Cardiac septum (tissue), 1 donor: ENCODE measurements at regions not wholly inside any gene's neighbourhood (a gene's known extent, or its start where the extent isn't known, plus 50 kb on each side); places are given as distances from the start of the nearest gene placed in this dataset.
"Not testable (repeated sequence)": the region's sequence is repeated elsewhere in the genome, so short reads cannot be mapped to it uniquely, and the experiment has no call there.

Source experiments
- DNase-seq: peaks from one replicate; pipeline ENCODE4 v3.0.0-alpha.2; 2020; ENCODE audit warnings: low spot score
- intact Hi-C: fragments of 100-400 bp; cut with DNase I; formaldehyde crosslinking; loops from one replicate; pipeline ENCODE4 v1.14.0; 2022
- donor health status: DM: no; HTN: no; CAD: no.

DNA sequence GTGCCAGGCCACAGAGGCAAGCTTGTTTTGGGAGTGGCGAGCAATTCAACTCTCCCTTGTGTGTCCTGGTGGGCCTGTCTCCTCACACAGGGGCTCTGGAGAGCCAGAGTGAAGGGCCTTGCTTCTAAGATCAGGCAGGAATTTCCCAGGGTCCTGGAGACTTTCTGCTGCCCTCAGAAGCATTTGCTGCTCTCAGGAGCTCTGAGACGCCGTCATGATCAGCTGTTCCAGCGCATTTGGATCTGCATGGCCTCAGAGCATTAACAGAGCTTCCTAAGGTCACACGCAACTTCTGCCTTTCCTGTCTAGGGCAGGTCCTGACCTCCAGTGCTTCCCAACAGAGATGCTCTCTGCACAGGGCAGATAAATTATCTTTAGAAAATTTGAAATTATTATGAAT lies 52.2 kb upstream of the C10orf90 start:
- DNase-seq, result no peak
- intact Hi-C loops, result no loop called here

- intact Hi-C loops, result no loop called here
- DNase-seq, result no peak
These were observed 52.7 kb upstream of the C10orf90 start for GRCh38 chr10:126723226-126723625.

GRCh38 chr10:126729314-126729870 lies 58.9 kb upstream of the C10orf90 start:
- no peak for DNase-seq
- intact Hi-C loops, result no loop called here

GRCh38 chr10:126730856-126731609 lies 60.5 kb upstream of the C10orf90 start:
- DNase-seq, result no peak
- intact Hi-C loops, result no loop called here

DNA sequence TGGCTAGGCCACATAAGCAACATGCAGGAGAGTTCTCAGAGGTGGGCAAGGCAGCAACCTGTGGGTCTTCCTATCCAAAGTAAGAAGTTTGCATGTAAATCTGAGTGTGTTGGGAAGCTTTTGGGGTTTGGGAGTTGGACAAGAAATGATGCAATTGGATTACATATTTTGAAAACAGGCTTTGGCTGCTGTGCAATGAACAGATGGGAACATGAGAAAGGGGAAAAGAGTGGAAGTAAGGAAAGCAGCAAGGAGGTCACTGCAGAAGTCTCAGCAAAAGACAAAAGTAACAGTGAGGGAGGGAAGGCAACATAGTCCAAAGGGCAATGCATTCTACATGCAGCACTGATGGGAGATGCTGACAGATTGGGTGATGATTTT lies 61.1 kb upstream of the C10orf90 start:
- intact Hi-C loops, result no loop called here
- DNase-seq, result no peak

DNA sequence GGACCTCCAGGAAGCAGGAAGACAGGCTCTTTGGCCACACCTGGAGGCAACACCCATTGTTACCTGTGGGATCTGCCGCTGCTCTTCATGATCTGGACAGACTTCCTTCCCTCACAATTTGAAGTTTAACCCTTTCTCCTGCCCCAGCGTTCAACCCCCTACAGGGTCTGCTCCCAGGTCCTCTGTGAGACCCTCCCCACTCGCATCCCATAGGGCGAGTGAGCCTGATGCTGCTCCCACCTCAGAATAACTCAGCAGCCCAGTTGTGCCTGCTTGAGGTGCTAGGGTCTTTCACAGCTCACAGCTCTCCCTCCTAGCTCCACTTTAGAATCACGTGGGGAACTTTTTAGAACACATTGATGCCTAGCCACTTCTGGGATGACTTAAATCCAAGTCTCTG lies 61.8 kb upstream of the C10orf90 start:
- intact Hi-C loops, result no loop called here
- no peak for DNase-seq

- DNase-seq, result no peak
- intact Hi-C loops, result no loop called here
These were observed 62.4 kb upstream of the C10orf90 start for GRCh38 chr10:126732868-126733267.

GRCh38 chr10:126734015-126734414 lies 63.5 kb upstream of the C10orf90 start:
- intact Hi-C loops, result no loop called here
- no peak for DNase-seq

- intact Hi-C loops, result no loop called here
- DNase-seq, result no peak
These were observed 64.5 kb upstream of the C10orf90 start for GRCh38 chr10:126734967-126735366.

DNA sequence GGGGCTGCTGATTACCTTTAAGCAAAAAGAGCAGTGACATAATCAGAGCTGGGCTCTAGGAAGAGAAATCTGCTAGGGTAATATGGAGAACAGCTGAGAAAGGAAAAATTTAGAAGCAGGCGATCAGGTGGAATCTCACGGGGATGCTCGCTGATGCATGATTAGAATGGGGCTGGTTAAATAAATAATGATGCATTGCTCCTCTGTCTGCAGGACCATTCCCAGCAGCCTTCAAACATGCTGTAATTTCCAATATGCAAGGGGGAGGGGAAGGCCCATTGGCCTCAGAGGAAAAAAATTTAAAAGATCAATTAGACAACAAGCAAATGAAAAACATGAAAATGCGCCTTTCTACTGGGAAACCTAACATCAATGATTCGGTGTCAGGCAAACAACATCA lies 65.6 kb upstream of the C10orf90 start:
- no peak for DNase-seq
- intact Hi-C loops, result no loop called here

DNA sequence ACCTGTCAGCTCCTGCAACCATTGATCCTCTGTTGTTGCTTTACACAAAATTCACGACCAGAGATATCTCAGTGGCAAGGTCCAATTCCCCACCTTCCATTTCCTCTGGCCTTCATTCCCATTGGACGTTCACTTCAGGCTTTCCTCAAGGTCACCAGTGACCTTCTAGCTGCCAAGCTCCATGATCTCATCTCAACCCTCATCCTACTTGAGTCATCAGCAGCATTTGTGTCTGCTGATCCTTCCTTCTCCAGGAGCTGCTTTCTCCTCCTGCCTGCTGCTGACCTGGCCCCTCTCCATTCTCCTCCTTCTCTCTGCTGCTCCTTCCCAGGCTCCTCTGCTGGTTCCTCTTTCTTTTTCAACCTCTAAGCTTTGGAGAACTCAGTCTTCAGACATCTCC lies 66.2 kb upstream of the C10orf90 start:
- intact Hi-C loops, result no loop called here
- DNase-seq, result no peak

- intact Hi-C loops, result no loop called here
- no peak for DNase-seq
These were observed 67.5 kb upstream of the C10orf90 start for GRCh38 chr10:126738001-126738400.

DNA sequence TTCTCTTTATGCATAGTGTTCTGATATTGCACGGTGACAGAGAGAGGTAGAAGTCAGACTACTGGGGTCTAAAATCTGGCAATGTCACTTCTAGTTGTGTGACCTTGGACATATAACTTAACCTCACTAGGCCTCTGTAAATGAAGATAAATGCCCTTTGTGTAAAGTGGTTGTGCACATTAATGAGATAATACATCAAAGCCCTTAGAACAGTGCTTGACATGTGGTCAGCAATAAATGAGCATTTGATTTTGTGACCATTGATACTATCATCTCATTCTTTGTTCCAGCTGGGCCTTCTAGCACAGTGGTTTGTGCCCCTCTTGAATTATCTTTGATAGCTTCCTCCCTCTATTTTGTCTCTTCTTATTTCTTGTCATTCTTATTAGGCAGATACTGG lies 74.1 kb upstream of the C10orf90 start:
- intact Hi-C loops, result no loop called here
- DNase-seq, result no peak

GRCh38 chr10:126749015-126749655 lies 78.6 kb upstream of the C10orf90 start:
- intact Hi-C loops, result loop anchor here (5.0 kb wide), 1 partner anchor 767 kb away; no protein-coding TSS in a partner anchor
- peak; percentile 80 for DNase-seq

DNA sequence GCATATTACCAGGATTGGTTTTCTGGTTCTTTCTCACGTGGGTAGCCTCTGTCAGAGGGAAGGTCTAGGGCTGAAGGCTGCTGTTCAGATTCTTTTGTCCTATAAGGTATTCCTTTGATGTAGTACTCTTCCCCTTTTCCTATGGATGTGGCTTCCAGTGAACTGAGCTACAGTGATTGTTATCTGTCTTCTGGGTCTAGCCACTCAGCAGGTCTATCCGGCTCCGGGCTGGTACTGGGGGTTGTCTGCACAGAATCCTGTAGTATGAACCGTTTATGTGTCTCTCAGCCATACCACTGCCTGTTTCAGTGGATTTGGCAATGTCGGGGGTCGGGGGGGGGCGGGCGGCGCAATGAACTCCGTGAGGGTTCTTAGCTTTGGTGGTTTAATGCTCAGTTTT lies 84.5 kb upstream of the C10orf90 start:
- intact Hi-C loops, result no loop called here
- no peak for DNase-seq

DNA sequence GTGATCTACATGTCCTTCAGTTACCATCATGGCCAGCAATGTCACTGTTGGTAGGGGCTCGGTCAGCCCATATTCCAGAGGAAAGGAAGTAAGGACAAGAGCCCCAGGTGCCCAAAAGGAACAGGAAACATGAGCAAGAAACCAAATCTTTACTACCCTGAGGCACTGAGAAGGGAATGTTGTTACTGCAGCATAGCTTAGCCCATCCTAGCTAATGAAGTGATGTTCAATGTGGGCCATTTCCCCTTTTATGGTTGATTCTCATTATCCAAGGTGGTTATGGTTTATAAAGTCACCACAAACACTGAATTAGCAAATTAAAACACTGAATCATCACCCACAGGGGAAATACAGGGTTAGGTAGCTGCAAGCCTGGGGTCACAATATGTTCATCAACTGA lies 88.4 kb upstream of the C10orf90 start:
- intact Hi-C loops, result no loop called here
- no peak for DNase-seq

GRCh38 chr10:126759531-126759930 lies 89.0 kb upstream of the C10orf90 start:
- DNase-seq, result no peak
- intact Hi-C loops, result no loop called here

- DNase-seq, intact Hi-C loops: not testable (repeated sequence)
These were observed 96.2 kb upstream of the C10orf90 start for GRCh38 chr10:126766646-126767045.

GRCh38 chr10:126770809-126771208 lies 100.3 kb upstream of the C10orf90 start:
- DNase-seq, result no peak
- intact Hi-C loops, result no loop called here

DNA sequence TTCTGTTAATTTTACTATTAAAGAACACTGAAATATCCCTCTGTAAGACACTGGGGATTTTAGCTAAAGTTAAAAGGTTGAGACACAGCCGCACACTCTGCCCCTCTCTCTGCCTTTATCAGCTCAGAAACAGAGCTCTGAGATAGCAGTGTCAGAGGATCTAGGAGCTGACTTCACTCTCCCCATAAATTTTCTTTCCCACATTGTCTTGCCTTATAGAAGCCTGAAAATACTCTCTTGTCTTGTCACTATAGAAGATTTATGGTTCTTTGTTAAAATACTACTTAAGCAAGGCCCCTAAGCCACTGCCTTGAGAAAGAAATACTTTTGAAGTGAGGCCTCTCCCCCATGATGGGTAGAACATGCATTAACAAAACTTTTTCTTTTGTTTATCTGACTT lies 105.7 kb upstream of the C10orf90 start:
- DNase-seq, result no peak
- intact Hi-C loops, result no loop called here

DNA sequence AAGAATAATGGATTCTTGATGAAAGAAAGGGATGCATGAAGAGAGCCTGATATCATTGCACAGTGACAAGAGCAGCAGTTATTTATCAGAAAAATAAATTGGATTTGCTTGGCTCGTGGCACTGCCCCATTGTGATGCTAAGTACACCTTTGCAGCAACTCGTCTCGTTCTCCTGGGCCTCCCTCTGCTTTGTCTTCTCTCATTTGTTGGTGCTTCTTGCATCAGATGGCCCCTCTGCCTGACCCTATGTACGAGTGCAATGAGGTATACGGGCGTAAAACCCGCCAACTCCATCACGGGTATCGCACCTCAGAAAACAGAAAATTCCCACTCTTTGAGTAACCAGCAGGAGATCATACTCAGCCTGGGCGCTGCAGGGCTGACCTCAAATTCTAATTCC lies 107.2 kb upstream of the C10orf90 start:
- intact Hi-C loops, result no loop called here
- no peak for DNase-seq
